HepG2 (cell line): ENCODE measurements at regions not wholly inside any gene's neighbourhood (a gene's known extent, or its start where the extent isn't known, plus 50 kb on each side); places are given as distances from the start of the nearest gene placed in this dataset.

Experiments used
- ATAC-seq: fragments of 200-7000 bp; cut with Tn5 transposase; 3 replicates; pipeline ENCODE4 v1.9.1; 2020; ENCODE audit warnings: mild to moderate bottlenecking, moderate library complexity
- BruUV-seq: library from RNA; stranded (reverse); fragments of 400-500 nt; replicated peaks from 2 replicates; lab custom pipeline; 2021; lab: Mats Ljungman, UMichigan
- CTCF ChIA-PET: fragments of 300-600 bp; formaldehyde crosslinking; extraction: SDS; loops from one replicate; lab custom pipeline; 2021; ENCODE audit warnings: low total read pairs, inconsistent platforms, low intra/inter-chr PET ratio; lab: Yijun Ruan, JAX
- POLR2A ChIA-PET: fragments of 350-600 bp; sonication (Branson Sonifier 250); formaldehyde crosslinking; loops from one replicate; lab custom pipeline; 2020; ENCODE audit warnings: antibody characterized with exemption, inconsistent platforms; lab: Yijun Ruan, JAX
- DNase-seq: peaks from one replicate; pipeline ENCODE4 v3.0.0-alpha.2; 2015; ENCODE audit warnings: low spot score
- FAIRE-seq: peaks from 3 replicates; lab custom pipeline; 2011; peaks lifted over from hg19 to GRCh38; lab: Jason Lieb, UNC
- H2AFZ ChIP-seq: one replicate; pipeline ENCODE4 v1.6.1; 2011; ENCODE audit warnings: low read length, inconsistent platforms
- H3K27ac ChIP-seq: fragments of 300-600 bp; 3 replicates; pipeline ENCODE4 v1.8.0; 2011; ENCODE audit warnings: mixed run types, mild to moderate bottlenecking, mixed read lengths, low read length, inconsistent platforms; ENCODE audit not compliant: insufficient read depth; ENCODE audit errors: extremely low read length
- H3K27me3 ChIP-seq, 2 experiments: fragments of 200-600 bp in 1 of 2; 2 replicates in 1 of 2; 3 replicates in 1 of 2; pipeline versions ENCODE4 v1.6.0 to v1.8.0; 2011; ENCODE audit warnings: low read length in 2 of 2, mild to moderate bottlenecking in 2 of 2, moderate library complexity in 2 of 2, inconsistent platforms in 1 of 2; ENCODE audit not compliant: insufficient read depth in 2 of 2, control insufficient read depth in 1 of 2
- H3K36me3 ChIP-seq, 2 experiments: fragments of 200-600 bp in 1 of 2; replicated peaks in 1 of 2; 2 replicates in 1 of 2; 3 replicates in 1 of 2; pipeline versions ENCODE4 v1.5.1 to v1.8.0; 2011; ENCODE audit warnings: low read length in 2 of 2, inconsistent platforms in 1 of 2; ENCODE audit not compliant: insufficient read depth in 2 of 2, control insufficient read depth in 1 of 2
- H3K4me1 ChIP-seq: 2 replicates; pipeline ENCODE4 v1.5.1; 2012; ENCODE audit warnings: low read length, inconsistent platforms; ENCODE audit not compliant: insufficient read depth
- H3K4me2 ChIP-seq: 2 replicates; pipeline ENCODE4 v1.6.0; 2011; ENCODE audit warnings: low read depth, low read length, inconsistent platforms
- H3K4me3 ChIP-seq, 3 experiments: fragments of 200-600 bp in 1 of 3; sonication (generic), shearing (Covaris generic) in 1 of 3; replicated peaks in 1 of 3; 2 replicates each; pipeline ENCODE4 v1.5.1; 2011 to 2016; ENCODE audit warnings: low read length in 3 of 3, inconsistent platforms in 2 of 3, low read depth in 2 of 3, mild to moderate bottlenecking in 2 of 3, control low read depth in 1 of 3, mixed read lengths in 1 of 3; ENCODE audit not compliant: insufficient read depth in 1 of 3
- H3K79me2 ChIP-seq: one replicate; pipeline ENCODE4 v1.6.1; 2011; ENCODE audit warnings: low read length, inconsistent platforms; ENCODE audit not compliant: insufficient read depth
- H3K9ac ChIP-seq: 2 replicates; pipeline ENCODE4 v1.6.0; 2011; ENCODE audit warnings: mild to moderate bottlenecking, low read depth, low read length, inconsistent platforms; ENCODE audit not compliant: insufficient read depth
- H3K9me3 ChIP-seq: 2 replicates; pipeline ENCODE4 v1.5.1; 2012; ENCODE audit warnings: mild to moderate bottlenecking, low read length
- H4K20me1 ChIP-seq: 2 replicates; pipeline ENCODE4 v1.6.0; 2011; ENCODE audit warnings: inconsistent platforms, mild to moderate bottlenecking, low read length, moderate library complexity; ENCODE audit not compliant: insufficient read depth
- EED ChIP-seq: sonication (generic); formaldehyde crosslinking; IDR thresholded peaks from 2 replicates; pipeline ENCODE4 v1.5.0; 2020; ENCODE audit warnings: mild to moderate bottlenecking, missing genetic modification reagents
- MLXIP ChIP-seq: sonication (generic); formaldehyde crosslinking; IDR thresholded peaks from 2 replicates; pipeline ENCODE4 v1.9.0; 2021; ENCODE audit warnings: missing genetic modification reagents, borderline replicate concordance
- PRMT3 ChIP-seq: sonication (generic); formaldehyde crosslinking; IDR thresholded peaks from 2 replicates; pipeline ENCODE4 v1.8.1; 2022; ENCODE audit warnings: low read depth, mild to moderate bottlenecking, moderate library complexity, missing genetic modification reagents, borderline replicate concordance
- RBAK ChIP-seq: sonication (generic); formaldehyde crosslinking; IDR thresholded peaks from 2 replicates; pipeline ENCODE4 v1.5.1; 2020; ENCODE audit warnings: mild to moderate bottlenecking, missing genetic modification reagents
- SP4 ChIP-seq: sonication (generic); formaldehyde crosslinking; IDR thresholded peaks from 2 replicates; pipeline ENCODE4 v1.8.1; 2023; ENCODE audit warnings: mild to moderate bottlenecking, missing genetic modification reagents
- TBX3 ChIP-seq: fragments of 450-650 bp; IDR thresholded peaks from 2 replicates; pipeline ENCODE4 v1.6.1; 2017; ENCODE audit warnings: antibody characterized with exemption, mild to moderate bottlenecking, inconsistent platforms, borderline replicate concordance
- THAP11 ChIP-seq: IDR thresholded peaks from 2 replicates; pipeline ENCODE4 v1.6.1; 2016; ENCODE audit warnings: missing biosample characterization, missing genetic modification reagents
- ZFP90 ChIP-seq: sonication (generic); formaldehyde crosslinking; IDR thresholded peaks from 2 replicates; pipeline ENCODE4 v1.8.0; 2022; ENCODE audit warnings: missing genetic modification reagents, mild to moderate bottlenecking, inconsistent platforms, borderline replicate concordance
- ZNF138 ChIP-seq: sonication (generic); formaldehyde crosslinking; IDR thresholded peaks from 2 replicates; pipeline ENCODE4 v1.5.0; 2020; ENCODE audit warnings: mild to moderate bottlenecking, low read depth, missing genetic modification reagents
- ZNF251 ChIP-seq: sonication (generic); formaldehyde crosslinking; IDR thresholded peaks from 2 replicates; pipeline ENCODE4 v1.9.0; 2021; ENCODE audit warnings: mild to moderate bottlenecking, missing genetic modification reagents
- WGBS: methylation state at CpG from one replicate; pipeline ENCODE4 v1.1.6; 2017; ENCODE audit warnings: low lambda C conversion rate; 5-methylcytosine and 5-hydroxymethylcytosine counted together
- in situ Hi-C: cut with HindIII; loops from 2 replicates; pipeline ENCODE4 v1.10.0; 2017; ENCODE audit warnings: low pct_unique_long_range_greater_than_20kb; ENCODE audit not compliant: extremely low pct_ligation_motif_present
- intact Hi-C: fragments of 100-400 bp; cut with micrococcal nuclease; formaldehyde crosslinking; loops from one replicate; pipeline ENCODE4 v1.10.0; 2022; ENCODE audit not compliant: unreplicated experiment
- TF ChIP-seq, protein P1 (sequence below): sonication (generic); formaldehyde crosslinking; IDR thresholded peaks from 2 replicates; pipeline ENCODE4 v1.8.1; 2022; ENCODE audit warnings: low read depth, mild to moderate bottlenecking, missing genetic modification reagents

DNA sequence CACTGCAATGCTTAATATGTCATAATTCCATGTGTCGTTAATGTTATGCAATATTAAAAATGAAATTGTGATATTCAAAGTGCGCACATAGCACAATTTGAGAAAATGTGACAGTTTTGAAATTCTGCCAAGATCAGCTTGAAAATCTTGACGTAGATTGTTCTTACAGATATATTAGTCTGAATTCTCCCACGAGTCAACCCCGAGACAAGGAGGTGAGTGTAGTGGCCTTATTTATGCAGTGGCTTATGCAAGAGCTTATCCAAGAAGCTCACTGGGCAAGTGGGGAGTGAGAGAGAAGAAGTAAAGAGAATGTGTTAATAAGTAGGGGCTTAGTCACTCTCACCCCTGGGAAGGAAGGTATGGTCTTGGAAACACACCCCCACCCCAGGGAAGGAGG is 286.1 kb upstream of the STS start (continued):
- TF ChIP-seq, protein P1, sequence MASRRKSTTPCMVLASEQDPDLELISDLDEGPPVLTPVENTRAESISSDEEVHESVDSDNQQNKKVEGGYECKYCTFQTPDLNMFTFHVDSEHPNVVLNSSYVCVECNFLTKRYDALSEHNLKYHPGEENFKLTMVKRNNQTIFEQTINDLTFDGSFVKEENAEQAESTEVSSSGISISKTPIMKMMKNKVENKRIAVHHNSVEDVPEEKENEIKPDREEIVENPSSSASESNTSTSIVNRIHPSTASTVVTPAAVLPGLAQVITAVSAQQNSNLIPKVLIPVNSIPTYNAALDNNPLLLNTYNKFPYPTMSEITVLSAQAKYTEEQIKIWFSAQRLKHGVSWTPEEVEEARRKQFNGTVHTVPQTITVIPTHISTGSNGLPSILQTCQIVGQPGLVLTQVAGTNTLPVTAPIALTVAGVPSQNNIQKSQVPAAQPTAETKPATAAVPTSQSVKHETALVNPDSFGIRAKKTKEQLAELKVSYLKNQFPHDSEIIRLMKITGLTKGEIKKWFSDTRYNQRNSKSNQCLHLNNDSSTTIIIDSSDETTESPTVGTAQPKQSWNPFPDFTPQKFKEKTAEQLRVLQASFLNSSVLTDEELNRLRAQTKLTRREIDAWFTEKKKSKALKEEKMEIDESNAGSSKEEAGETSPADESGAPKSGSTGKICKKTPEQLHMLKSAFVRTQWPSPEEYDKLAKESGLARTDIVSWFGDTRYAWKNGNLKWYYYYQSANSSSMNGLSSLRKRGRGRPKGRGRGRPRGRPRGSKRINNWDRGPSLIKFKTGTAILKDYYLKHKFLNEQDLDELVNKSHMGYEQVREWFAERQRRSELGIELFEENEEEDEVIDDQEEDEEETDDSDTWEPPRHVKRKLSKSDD = no peak
- TF ChIP-seq TBX3 (no peak), ZNF251 (CRISPR knock-in tag) (no peak), PRMT3 (CRISPR knock-in tag) (no peak), ZFP90 (CRISPR knock-in tag) (no peak), RBAK (CRISPR knock-in tag) (no peak)
- TF ChIP-seq, all 625 proteins: peak for 0

DNA sequence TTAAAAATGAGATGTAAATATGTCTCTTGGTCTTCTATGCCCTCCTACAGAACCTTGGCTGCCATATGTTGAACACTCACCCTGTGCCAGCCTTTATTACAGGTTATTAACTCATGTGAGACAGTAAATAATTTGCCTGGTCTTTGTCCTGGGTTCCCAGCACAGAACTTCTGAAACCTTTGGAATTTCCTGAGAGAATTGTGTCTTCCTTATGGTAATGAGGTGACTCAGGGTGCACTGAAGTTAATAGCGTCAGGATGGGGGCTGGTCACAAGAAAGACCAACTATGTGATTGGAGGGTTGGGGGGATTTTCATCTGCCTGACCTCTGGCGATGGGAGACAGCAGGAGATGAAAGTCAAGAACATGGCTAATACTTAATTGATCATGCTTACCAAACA is 289.8 kb upstream of the STS start:
- 0% methylated on average over 2 of the region's 2 CpGs for WGBS
- Histone ChIP-seq H3K4me1 (no peaks in the 10 kb centered on the region), H2AFZ (no peak overlapping the region), H3K9me3 (peaks cover 12% of the 10 kb centered on the region), H3K79me2 (no peaks in the 10 kb centered on the region), H3K27me3 (no peaks in the 10 kb centered on the region), H3K27ac (no peak overlapping the region), H3K4me3 (no peak overlapping the region), H3K9ac (no peak overlapping the region), H3K36me3 (no peaks in the 10 kb centered on the region), H3K4me2 (no peak overlapping the region), H4K20me1 (no peaks in the 10 kb centered on the region)
- TF ChIP-seq EED (no peak), MLXIP (CRISPR knock-in tag) (no peak), ZNF138 (no peak), THAP11 (CRISPR knock-in tag) (no peak), SP4 (no peak)
- no peak for ATAC-seq
- FAIRE-seq = no peak
- POLR2A ChIA-PET = no interaction called here
- DNase-seq = no peak
- intact Hi-C loops (no loop called here), in situ Hi-C loops (no loop called here)
- BruUV-seq = no TSS peak
- CTCF ChIA-PET = no interaction called here
